ENCODE measurements at regions not wholly inside any gene's neighbourhood (a gene's known extent, or its start where the extent isn't known, plus 50 kb on each side); places are given as distances from the start of the nearest gene placed in this dataset.
"Not testable (repeated sequence)": the region's sequence is repeated elsewhere in the genome, so short reads cannot be mapped to it uniquely, and the experiment has no call there.

GRCh38 chr5:108560166-108560565 lies 178.3 kb upstream of the FBXL17 start:
- TF ChIP-seq POLR2A (IDR thresholded peaks at IDR 0.05) (no peak), POLR2AphosphoS5 (IDR thresholded peaks at IDR 0.05; ENCODE audit: insufficient read depth in 1 of 2, low read depth in 1 of 2) (no peak), CTCF (IDR thresholded peaks at IDR 0.05) (no peak)
- Histone ChIP-seq H3K4me1 (no peaks in the 10 kb centered on the region), H3K27ac (no peak overlapping the region), H3K4me3 (no peak overlapping the region), H3K27me3 (no peaks in the 10 kb centered on the region), H3K9me3 (no peaks in the 10 kb centered on the region), H3K36me3 (no peaks in the 10 kb centered on the region)
- intact Hi-C loops (cut with DNase I) = no loop called here
- DNase-seq (ENCODE audit: extremely low spot score in 2 of 2) = no peak

- intact Hi-C loops (cut with DNase I); H3K4me1 ChIP-seq; H3K27me3 ChIP-seq; H3K36me3 ChIP-seq; H3K27ac ChIP-seq; H3K9me3 ChIP-seq; H3K4me3 ChIP-seq; DNase-seq (ENCODE audit: extremely low spot score in 2 of 2): not testable (repeated sequence)
These were observed 176.9 kb upstream of the FBXL17 start for GRCh38 chr5:108558840-108559239.

GRCh38 chr5:108558142-108558541 lies 176.2 kb upstream of the FBXL17 start:
- H3K27me3 ChIP-seq; intact Hi-C loops (cut with DNase I); H3K9me3 ChIP-seq; H3K4me3 ChIP-seq; H3K36me3 ChIP-seq; DNase-seq (ENCODE audit: extremely low spot score in 2 of 2); H3K27ac ChIP-seq; H3K4me1 ChIP-seq: not testable (repeated sequence)

GRCh38 chr5:108557686-108558085 lies 175.8 kb upstream of the FBXL17 start:
- TF ChIP-seq CTCF (IDR thresholded peaks at IDR 0.05) (no peak), POLR2A (IDR thresholded peaks at IDR 0.05) (no peak), POLR2AphosphoS5 (IDR thresholded peaks at IDR 0.05; ENCODE audit: insufficient read depth in 1 of 2, low read depth in 1 of 2) (no peak)
- Histone ChIP-seq H3K27ac (no peak overlapping the region), H3K27me3 (no peaks in the 10 kb centered on the region), H3K4me1 (no peaks in the 10 kb centered on the region), H3K4me3 (no peak overlapping the region), H3K9me3 (no peaks in the 10 kb centered on the region), H3K36me3 (no peaks in the 10 kb centered on the region)
- no peak for DNase-seq (ENCODE audit: extremely low spot score in 2 of 2)
- intact Hi-C loops (cut with DNase I) = no loop called here

GRCh38 chr5:108556441-108557145 lies 174.7 kb upstream of the FBXL17 start:
- Histone ChIP-seq H3K4me1 (no peaks in the 10 kb centered on the region), H3K9me3 (no peaks in the 10 kb centered on the region), H3K27me3 (no peaks in the 10 kb centered on the region), H3K27ac (no peak overlapping the region), H3K4me3 (no peak overlapping the region), H3K36me3 (no peaks in the 10 kb centered on the region)
- DNase-seq (ENCODE audit: extremely low spot score in 2 of 2) = no peak
- TF ChIP-seq POLR2AphosphoS5 (IDR thresholded peaks at IDR 0.05; ENCODE audit: insufficient read depth in 1 of 2, low read depth in 1 of 2) = no peak
- no peak for TF ChIP-seq POLR2A (IDR thresholded peaks at IDR 0.05)
- TF ChIP-seq CTCF (IDR thresholded peaks at IDR 0.05) = no peak
- intact Hi-C loops (cut with DNase I) = no loop called here

- H3K27me3 ChIP-seq = no peaks in the 10 kb centered on the region
- H3K4me1 ChIP-seq = no peaks in the 10 kb centered on the region
- H3K4me3 ChIP-seq = no peak overlapping the region
- H3K9me3 ChIP-seq = no peaks in the 10 kb centered on the region
- no peak for TF ChIP-seq CTCF (IDR thresholded peaks at IDR 0.05)
- no peak for TF ChIP-seq POLR2AphosphoS5 (IDR thresholded peaks at IDR 0.05; ENCODE audit: insufficient read depth in 1 of 2, low read depth in 1 of 2)
- TF ChIP-seq POLR2A (IDR thresholded peaks at IDR 0.05) = no peak
- DNase-seq (ENCODE audit: extremely low spot score in 2 of 2) = no peak
- no peaks in the 10 kb centered on the region for H3K36me3 ChIP-seq
- intact Hi-C loops (cut with DNase I) = no loop called here
- no peak overlapping the region for H3K27ac ChIP-seq
These were observed 167.0 kb upstream of the FBXL17 start for GRCh38 chr5:108548684-108549596.

Measured in vagina (tissue), 2 donors.